GM18505 (cell line): ENCODE measurements at regions not wholly inside any gene's neighbourhood (a gene's known extent, or its start where the extent isn't known, plus 50 kb on each side); places are given as distances from the start of the nearest gene placed in this dataset.
"Not testable (repeated sequence)": the region's sequence is repeated elsewhere in the genome, so short reads cannot be mapped to it uniquely, and the experiment has no call there.

Experiments used
- ATAC-seq: cut with Tn5 transposase; IDR thresholded peaks from one replicate; pipeline ENCODE4 v1.9.1; 2021; ENCODE audit not compliant: unreplicated experiment
- POLR2A ChIP-seq: IDR thresholded peaks from 4 replicates; pipeline ENCODE4 v1.6.1; 2011; ENCODE audit warnings: borderline replicate concordance; ENCODE audit not compliant: insufficient read depth, insufficient read length; ENCODE audit errors: extremely low read depth

GRCh38 chr13:50646070-50646469 lies 197.4 kb downstream of the DLEU7 start:
- ATAC-seq: no peak
- TF ChIP-seq POLR2A: no peak

- no peak for ATAC-seq
- TF ChIP-seq POLR2A: no peak
Observed at GRCh38 chr13:50649211-50649610, 194.3 kb downstream of the DLEU7 start.

- no peak for TF ChIP-seq POLR2A
- no peak for ATAC-seq
Observed at GRCh38 chr13:50650592-50651504, 192.6 kb downstream of the DLEU7 start.

- ATAC-seq: no peak
- TF ChIP-seq POLR2A: no peak
Observed at GRCh38 chr13:50651922-50652321, 191.6 kb downstream of the DLEU7 start.

GRCh38 chr13:50654331-50654730 lies 189.2 kb downstream of the DLEU7 start:
- no peak for TF ChIP-seq POLR2A
- ATAC-seq: no peak

GRCh38 chr13:50661881-50662280 lies 181.6 kb downstream of the DLEU7 start:
- ATAC-seq: not testable (repeated sequence)

- ATAC-seq: no peak
- no peak for TF ChIP-seq POLR2A
Observed at GRCh38 chr13:50664951-50665350, 178.5 kb downstream of the DLEU7 start.

GRCh38 chr13:50668049-50668448 lies 175.4 kb downstream of the DLEU7 start:
- TF ChIP-seq POLR2A: no peak
- no peak for ATAC-seq

GRCh38 chr13:50668691-50669271 lies 174.7 kb downstream of the DLEU7 start:
- TF ChIP-seq POLR2A: no peak
- no peak for ATAC-seq

GRCh38 chr13:50670272-50670671 lies 173.2 kb downstream of the DLEU7 start:
- no peak for ATAC-seq
- TF ChIP-seq POLR2A: no peak

- TF ChIP-seq POLR2A: no peak
- ATAC-seq: no peak
Observed at GRCh38 chr13:50670847-50671496, 172.5 kb downstream of the DLEU7 start.

- no peak for TF ChIP-seq POLR2A
- ATAC-seq: no peak
Observed at GRCh38 chr13:50671497-50671850, 172.0 kb downstream of the DLEU7 start.

GRCh38 chr13:50672025-50672424 lies 171.5 kb downstream of the DLEU7 start:
- no peak for TF ChIP-seq POLR2A
- no peak for ATAC-seq

- ATAC-seq: no peak
- no peak for TF ChIP-seq POLR2A
Observed at GRCh38 chr13:50675651-50676050, 167.8 kb downstream of the DLEU7 start.
